ENCODE measurements at regions not wholly inside any gene's neighbourhood (a gene's known extent, or its start where the extent isn't known, plus 50 kb on each side); places are given as distances from the start of the nearest gene placed in this dataset.

DNA sequence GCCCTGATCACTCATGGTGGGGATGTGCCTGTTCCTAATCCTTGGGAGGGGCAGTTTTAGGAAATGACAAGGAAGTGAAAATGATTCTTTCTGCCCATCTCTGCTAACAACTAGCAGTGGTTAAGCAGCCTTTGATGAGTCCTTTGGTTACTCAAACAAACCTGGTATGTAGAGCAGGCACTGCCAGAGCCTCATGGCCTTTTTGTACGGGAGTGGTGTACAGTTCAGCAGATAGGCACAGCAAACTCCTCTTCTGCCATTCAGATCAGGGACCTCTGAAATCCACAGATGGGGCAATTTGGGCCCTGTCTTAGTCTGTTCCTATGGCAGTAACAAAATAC lies 66.2 kb downstream of the FZD4 start:
- TF ChIP-seq, protein P1, sequence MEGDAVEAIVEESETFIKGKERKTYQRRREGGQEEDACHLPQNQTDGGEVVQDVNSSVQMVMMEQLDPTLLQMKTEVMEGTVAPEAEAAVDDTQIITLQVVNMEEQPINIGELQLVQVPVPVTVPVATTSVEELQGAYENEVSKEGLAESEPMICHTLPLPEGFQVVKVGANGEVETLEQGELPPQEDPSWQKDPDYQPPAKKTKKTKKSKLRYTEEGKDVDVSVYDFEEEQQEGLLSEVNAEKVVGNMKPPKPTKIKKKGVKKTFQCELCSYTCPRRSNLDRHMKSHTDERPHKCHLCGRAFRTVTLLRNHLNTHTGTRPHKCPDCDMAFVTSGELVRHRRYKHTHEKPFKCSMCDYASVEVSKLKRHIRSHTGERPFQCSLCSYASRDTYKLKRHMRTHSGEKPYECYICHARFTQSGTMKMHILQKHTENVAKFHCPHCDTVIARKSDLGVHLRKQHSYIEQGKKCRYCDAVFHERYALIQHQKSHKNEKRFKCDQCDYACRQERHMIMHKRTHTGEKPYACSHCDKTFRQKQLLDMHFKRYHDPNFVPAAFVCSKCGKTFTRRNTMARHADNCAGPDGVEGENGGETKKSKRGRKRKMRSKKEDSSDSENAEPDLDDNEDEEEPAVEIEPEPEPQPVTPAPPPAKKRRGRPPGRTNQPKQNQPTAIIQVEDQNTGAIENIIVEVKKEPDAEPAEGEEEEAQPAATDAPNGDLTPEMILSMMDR (conservative IDR thresholded peaks at IDR 0.05; ENCODE audit: low read depth in 2 of 2) = no peak
- TF ChIP-seq, protein P2, sequence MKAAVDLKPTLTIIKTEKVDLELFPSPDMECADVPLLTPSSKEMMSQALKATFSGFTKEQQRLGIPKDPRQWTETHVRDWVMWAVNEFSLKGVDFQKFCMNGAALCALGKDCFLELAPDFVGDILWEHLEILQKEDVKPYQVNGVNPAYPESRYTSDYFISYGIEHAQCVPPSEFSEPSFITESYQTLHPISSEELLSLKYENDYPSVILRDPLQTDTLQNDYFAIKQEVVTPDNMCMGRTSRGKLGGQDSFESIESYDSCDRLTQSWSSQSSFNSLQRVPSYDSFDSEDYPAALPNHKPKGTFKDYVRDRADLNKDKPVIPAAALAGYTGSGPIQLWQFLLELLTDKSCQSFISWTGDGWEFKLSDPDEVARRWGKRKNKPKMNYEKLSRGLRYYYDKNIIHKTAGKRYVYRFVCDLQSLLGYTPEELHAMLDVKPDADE (IDR thresholded peaks at IDR 0.05) = no peak

Data from GM23338 (cell line).